ENCODE measurements at regions not wholly inside any gene's neighbourhood (a gene's known extent, or its start where the extent isn't known, plus 50 kb on each side); places are given as distances from the start of the nearest gene placed in this dataset.

- no peak for DNase-seq
- no peaks in the 10 kb centered on the region for H3K9me3 ChIP-seq (ENCODE audit: control insufficient read depth, low read length)
- H3K27me3 ChIP-seq (replicated peaks; ENCODE audit: control insufficient read depth, insufficient read depth, low read length, poor library complexity, severe bottlenecking), result no peaks in the 10 kb centered on the region
- no peaks in the 10 kb centered on the region for H3K36me3 ChIP-seq (ENCODE audit: control insufficient read depth, insufficient read depth, low read length)
- no peaks in the 10 kb centered on the region for H3K4me1 ChIP-seq (ENCODE audit: control insufficient read depth, insufficient read depth, low read length, poor library complexity, severe bottlenecking)
- H3K4me3 ChIP-seq (ENCODE audit: insufficient read depth, low read depth, low read length, poor library complexity, severe bottlenecking), result no peak overlapping the region
- no peak overlapping the region for H3K27ac ChIP-seq (ENCODE audit: insufficient read depth, low read length, poor library complexity, severe bottlenecking)
Observed at GRCh38 chr6:145283856-145284255, 451.5 kb downstream of the EPM2A start.

- no peak overlapping the region for H3K4me3 ChIP-seq (ENCODE audit: insufficient read depth, low read depth, low read length, poor library complexity, severe bottlenecking)
- no peak for DNase-seq
- H3K9me3 ChIP-seq (ENCODE audit: control insufficient read depth, low read length), result no peaks in the 10 kb centered on the region
- no peaks in the 10 kb centered on the region for H3K36me3 ChIP-seq (ENCODE audit: control insufficient read depth, insufficient read depth, low read length)
- H3K27me3 ChIP-seq (replicated peaks; ENCODE audit: control insufficient read depth, insufficient read depth, low read length, poor library complexity, severe bottlenecking), result no peaks in the 10 kb centered on the region
- H3K4me1 ChIP-seq (ENCODE audit: control insufficient read depth, insufficient read depth, low read length, poor library complexity, severe bottlenecking), result no peaks in the 10 kb centered on the region
- no peak overlapping the region for H3K27ac ChIP-seq (ENCODE audit: insufficient read depth, low read length, poor library complexity, severe bottlenecking)
Observed at GRCh38 chr6:145286916-145287315, 448.4 kb downstream of the EPM2A start.

DNA sequence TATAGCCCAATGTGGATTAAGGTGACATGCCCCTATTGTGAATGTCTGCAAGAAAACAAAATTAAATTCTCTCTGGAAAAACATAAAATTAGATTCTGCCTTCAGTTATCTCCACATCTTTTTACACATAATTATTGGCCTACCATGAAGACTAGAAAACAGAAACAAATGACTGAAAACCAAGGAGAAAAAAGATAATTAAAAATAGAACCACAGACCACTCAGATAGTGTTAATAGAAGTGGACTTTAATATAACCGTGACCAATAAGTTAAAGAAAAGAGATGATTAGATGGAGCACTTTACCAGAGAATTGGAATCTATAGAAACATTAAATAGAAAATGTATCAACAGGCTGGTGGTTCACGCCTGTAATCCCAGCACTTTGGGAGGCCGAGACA is 445.7 kb downstream of the EPM2A start:
- no peaks in the 10 kb centered on the region for H3K9me3 ChIP-seq (ENCODE audit: control insufficient read depth, low read length)
- H3K4me1 ChIP-seq (ENCODE audit: control insufficient read depth, insufficient read depth, low read length, poor library complexity, severe bottlenecking), result no peaks in the 10 kb centered on the region
- no peaks in the 10 kb centered on the region for H3K27me3 ChIP-seq (replicated peaks; ENCODE audit: control insufficient read depth, insufficient read depth, low read length, poor library complexity, severe bottlenecking)
- no peak overlapping the region for H3K27ac ChIP-seq (ENCODE audit: insufficient read depth, low read length, poor library complexity, severe bottlenecking)
- H3K36me3 ChIP-seq (ENCODE audit: control insufficient read depth, insufficient read depth, low read length), result no peaks in the 10 kb centered on the region
- DNase-seq, result no peak
- no peak overlapping the region for H3K4me3 ChIP-seq (ENCODE audit: insufficient read depth, low read depth, low read length, poor library complexity, severe bottlenecking)

DNA sequence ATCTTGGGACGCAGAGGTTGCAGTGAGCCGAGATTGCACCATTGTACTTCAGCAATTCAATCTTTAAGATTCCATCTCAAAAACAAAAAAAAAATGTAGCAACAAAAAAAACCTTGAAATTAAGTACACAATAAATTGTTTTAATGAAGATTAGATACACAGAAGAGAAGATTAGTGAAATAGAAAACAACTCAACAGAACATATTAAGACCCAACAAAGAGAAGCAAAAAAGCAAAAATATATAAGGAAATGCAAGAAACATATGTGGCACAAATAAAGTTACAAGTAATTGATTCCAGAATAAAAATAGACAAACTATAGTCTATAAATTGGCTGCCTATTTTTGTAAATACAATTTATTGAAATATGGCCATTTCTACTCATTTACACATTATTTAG is 445.2 kb downstream of the EPM2A start:
- no peaks in the 10 kb centered on the region for H3K4me1 ChIP-seq (ENCODE audit: control insufficient read depth, insufficient read depth, low read length, poor library complexity, severe bottlenecking)
- H3K36me3 ChIP-seq (ENCODE audit: control insufficient read depth, insufficient read depth, low read length), result no peaks in the 10 kb centered on the region
- H3K27me3 ChIP-seq (replicated peaks; ENCODE audit: control insufficient read depth, insufficient read depth, low read length, poor library complexity, severe bottlenecking), result no peaks in the 10 kb centered on the region
- DNase-seq, result no peak
- no peak overlapping the region for H3K4me3 ChIP-seq (ENCODE audit: insufficient read depth, low read depth, low read length, poor library complexity, severe bottlenecking)
- H3K27ac ChIP-seq (ENCODE audit: insufficient read depth, low read length, poor library complexity, severe bottlenecking), result no peak overlapping the region
- no peaks in the 10 kb centered on the region for H3K9me3 ChIP-seq (ENCODE audit: control insufficient read depth, low read length)

DNA sequence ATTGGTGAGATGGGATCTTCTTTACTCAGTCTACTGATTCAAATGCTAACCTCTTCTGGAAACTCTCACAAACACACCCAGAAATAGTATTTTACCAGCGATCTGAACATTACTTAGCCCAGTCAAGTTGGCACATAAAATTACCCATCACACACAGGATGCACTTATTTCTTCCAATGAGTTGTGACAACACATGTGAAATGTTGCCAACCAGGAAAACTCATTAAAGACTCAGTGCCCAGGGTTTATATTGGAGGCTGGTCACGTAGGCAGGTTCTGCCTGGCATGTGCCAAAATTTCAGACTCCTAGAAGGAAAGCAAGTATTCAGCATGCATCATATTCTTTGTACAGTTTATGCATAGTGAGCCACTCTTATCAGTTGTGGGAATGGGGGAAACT is 443.3 kb downstream of the EPM2A start:
- no peaks in the 10 kb centered on the region for H3K36me3 ChIP-seq (ENCODE audit: control insufficient read depth, insufficient read depth, low read length)
- no peak overlapping the region for H3K27ac ChIP-seq (ENCODE audit: insufficient read depth, low read length, poor library complexity, severe bottlenecking)
- no peaks in the 10 kb centered on the region for H3K4me1 ChIP-seq (ENCODE audit: control insufficient read depth, insufficient read depth, low read length, poor library complexity, severe bottlenecking)
- H3K27me3 ChIP-seq (replicated peaks; ENCODE audit: control insufficient read depth, insufficient read depth, low read length, poor library complexity, severe bottlenecking), result no peaks in the 10 kb centered on the region
- H3K9me3 ChIP-seq (ENCODE audit: control insufficient read depth, low read length), result no peaks in the 10 kb centered on the region
- H3K4me3 ChIP-seq (ENCODE audit: insufficient read depth, low read depth, low read length, poor library complexity, severe bottlenecking), result no peak overlapping the region
- DNase-seq, result no peak

DNA sequence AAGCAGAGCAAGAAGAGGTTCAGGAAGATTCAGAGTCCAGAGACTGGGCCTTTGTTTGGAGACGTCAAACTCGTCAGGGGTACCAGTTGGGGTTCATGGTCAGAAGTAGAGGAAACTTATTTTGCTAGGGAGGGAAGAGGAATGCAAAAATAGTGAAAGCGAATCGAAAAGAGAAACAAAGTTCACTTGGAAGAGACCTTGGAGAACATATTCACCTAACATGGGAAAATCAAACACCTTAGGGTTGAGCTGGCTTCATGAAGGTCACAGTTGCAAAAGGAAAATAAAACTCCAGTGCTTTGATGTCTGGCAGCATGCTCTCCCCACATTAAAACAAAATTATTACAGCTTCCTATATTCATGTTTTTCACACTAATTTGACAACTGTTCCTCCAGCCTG is 440.4 kb downstream of the EPM2A start:
- H3K4me3 ChIP-seq (ENCODE audit: insufficient read depth, low read depth, low read length, poor library complexity, severe bottlenecking), result no peak overlapping the region
- no peaks in the 10 kb centered on the region for H3K27me3 ChIP-seq (replicated peaks; ENCODE audit: control insufficient read depth, insufficient read depth, low read length, poor library complexity, severe bottlenecking)
- H3K9me3 ChIP-seq (ENCODE audit: control insufficient read depth, low read length), result no peaks in the 10 kb centered on the region
- H3K36me3 ChIP-seq (ENCODE audit: control insufficient read depth, insufficient read depth, low read length), result no peaks in the 10 kb centered on the region
- no peak for DNase-seq
- no peaks in the 10 kb centered on the region for H3K4me1 ChIP-seq (ENCODE audit: control insufficient read depth, insufficient read depth, low read length, poor library complexity, severe bottlenecking)
- H3K27ac ChIP-seq (ENCODE audit: insufficient read depth, low read length, poor library complexity, severe bottlenecking), result no peak overlapping the region

DNA sequence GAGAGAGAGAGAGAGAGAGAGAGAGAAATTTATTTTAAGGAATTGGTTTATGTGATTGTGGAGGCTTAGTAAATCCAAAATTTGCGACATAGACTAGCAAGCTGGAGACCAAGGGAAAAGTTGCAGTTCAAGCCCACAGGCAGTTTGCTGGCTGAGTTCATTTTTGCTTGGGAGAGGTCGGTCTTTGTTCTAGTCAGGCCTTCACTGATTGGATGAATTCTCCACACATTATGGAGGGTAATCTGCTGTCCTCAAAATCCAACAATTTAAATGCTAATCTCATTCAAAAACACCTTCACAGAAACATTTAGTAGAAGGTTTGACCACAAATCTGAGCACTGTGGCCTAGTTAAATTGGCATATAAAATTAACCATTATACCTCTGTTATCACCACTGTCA is 439.6 kb downstream of the EPM2A start:
- no peaks in the 10 kb centered on the region for H3K27me3 ChIP-seq (replicated peaks; ENCODE audit: control insufficient read depth, insufficient read depth, low read length, poor library complexity, severe bottlenecking)
- no peaks in the 10 kb centered on the region for H3K4me1 ChIP-seq (ENCODE audit: control insufficient read depth, insufficient read depth, low read length, poor library complexity, severe bottlenecking)
- H3K27ac ChIP-seq (ENCODE audit: insufficient read depth, low read length, poor library complexity, severe bottlenecking), result no peak overlapping the region
- H3K4me3 ChIP-seq (ENCODE audit: insufficient read depth, low read depth, low read length, poor library complexity, severe bottlenecking), result no peak overlapping the region
- no peaks in the 10 kb centered on the region for H3K36me3 ChIP-seq (ENCODE audit: control insufficient read depth, insufficient read depth, low read length)
- no peaks in the 10 kb centered on the region for H3K9me3 ChIP-seq (ENCODE audit: control insufficient read depth, low read length)
- DNase-seq, result no peak

DNA sequence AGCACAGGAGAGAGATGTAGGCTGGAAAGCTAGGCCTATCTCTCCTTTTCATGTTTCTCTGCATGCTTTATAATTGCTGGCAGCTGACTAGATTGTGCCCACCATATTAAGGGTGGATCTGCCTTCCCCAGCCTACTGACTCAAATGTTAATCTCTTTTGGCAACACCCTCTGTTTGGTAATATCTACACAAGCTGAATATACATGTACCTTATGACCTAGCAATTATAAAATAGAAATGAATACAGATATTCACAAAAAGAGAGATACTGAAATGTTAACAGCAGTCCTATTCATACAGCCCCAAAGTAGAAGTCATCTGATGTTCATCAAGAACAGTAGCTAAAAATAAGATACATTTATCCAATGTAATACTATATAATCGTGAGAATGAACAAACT is 429.6 kb downstream of the EPM2A start:
- Histone ChIP-seq H3K27ac (ENCODE audit: insufficient read depth, low read length, poor library complexity, severe bottlenecking) (no peak overlapping the region), H3K36me3 (ENCODE audit: control insufficient read depth, insufficient read depth, low read length) (no peaks in the 10 kb centered on the region), H3K4me3 (ENCODE audit: insufficient read depth, low read depth, low read length, poor library complexity, severe bottlenecking) (no peak overlapping the region), H3K4me1 (ENCODE audit: control insufficient read depth, insufficient read depth, low read length, poor library complexity, severe bottlenecking) (no peaks in the 10 kb centered on the region), H3K27me3 (replicated peaks; ENCODE audit: control insufficient read depth, insufficient read depth, low read length, poor library complexity, severe bottlenecking) (no peaks in the 10 kb centered on the region), H3K9me3 (ENCODE audit: control insufficient read depth, low read length) (no peaks in the 10 kb centered on the region)
- no peak for DNase-seq

GRCh38 chr6:145306489-145306888 is 428.8 kb downstream of the EPM2A start:
- no peak overlapping the region for H3K4me3 ChIP-seq (ENCODE audit: insufficient read depth, low read depth, low read length, poor library complexity, severe bottlenecking)
- no peak for DNase-seq
- H3K4me1 ChIP-seq (ENCODE audit: control insufficient read depth, insufficient read depth, low read length, poor library complexity, severe bottlenecking), result no peaks in the 10 kb centered on the region
- no peak overlapping the region for H3K27ac ChIP-seq (ENCODE audit: insufficient read depth, low read length, poor library complexity, severe bottlenecking)
- no peaks in the 10 kb centered on the region for H3K36me3 ChIP-seq (ENCODE audit: control insufficient read depth, insufficient read depth, low read length)
- H3K27me3 ChIP-seq (replicated peaks; ENCODE audit: control insufficient read depth, insufficient read depth, low read length, poor library complexity, severe bottlenecking), result no peaks in the 10 kb centered on the region
- H3K9me3 ChIP-seq (ENCODE audit: control insufficient read depth, low read length), result no peaks in the 10 kb centered on the region

DNA sequence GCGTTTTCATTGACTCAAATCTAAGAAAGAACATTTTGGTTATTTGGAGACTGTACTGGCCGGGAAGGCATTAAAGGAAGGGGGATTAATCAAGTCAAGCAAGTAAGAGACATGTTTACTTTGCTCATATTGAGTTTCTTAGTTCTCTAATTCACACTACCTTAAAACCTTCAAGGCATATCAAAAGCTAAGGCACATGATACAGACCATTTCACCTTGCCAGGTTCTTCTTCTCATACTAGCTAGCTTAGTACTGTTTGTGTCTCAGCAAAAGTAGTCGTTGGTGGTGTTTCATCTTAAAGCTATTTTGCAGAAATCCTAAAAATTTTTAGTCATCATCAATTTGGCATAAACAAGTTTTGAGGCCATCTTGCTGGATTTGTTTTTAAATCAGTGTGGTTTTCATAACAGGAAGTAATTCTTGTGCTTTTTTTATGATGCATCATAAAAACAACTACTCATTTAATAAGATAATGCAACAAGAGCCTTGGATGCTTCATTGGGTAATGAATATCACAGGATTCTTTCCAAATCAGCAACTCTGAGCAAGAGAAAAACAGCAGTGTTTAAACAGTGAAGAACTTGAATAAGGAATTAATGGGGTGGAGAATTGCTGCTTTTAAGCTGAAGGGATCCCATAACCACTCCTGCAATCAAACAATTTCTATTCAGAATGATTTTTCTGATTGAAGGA is 425.3 kb downstream of the EPM2A start:
- H3K27ac ChIP-seq (ENCODE audit: insufficient read depth, low read length, poor library complexity, severe bottlenecking), result no peak overlapping the region
- H3K9me3 ChIP-seq (ENCODE audit: control insufficient read depth, low read length), result no peaks in the 10 kb centered on the region

More for the DNA sequence above, 425.3 kb downstream of the EPM2A start:
- no peak overlapping the region for H3K4me3 ChIP-seq (ENCODE audit: insufficient read depth, low read depth, low read length, poor library complexity, severe bottlenecking)
- no peaks in the 10 kb centered on the region for H3K4me1 ChIP-seq (ENCODE audit: control insufficient read depth, insufficient read depth, low read length, poor library complexity, severe bottlenecking)
- H3K36me3 ChIP-seq (ENCODE audit: control insufficient read depth, insufficient read depth, low read length), result no peaks in the 10 kb centered on the region
- H3K27me3 ChIP-seq (replicated peaks; ENCODE audit: control insufficient read depth, insufficient read depth, low read length, poor library complexity, severe bottlenecking), result no peaks in the 10 kb centered on the region
- DNase-seq, result no peak

All from effector memory CD4-positive, alpha-beta T cell (primary cell).